IPS-18c (cell line): ENCODE measurements at regions not wholly inside any gene's neighbourhood (a gene's known extent, or its start where the extent isn't known, plus 50 kb on each side); places are given as distances from the start of the nearest gene placed in this dataset.

Experiments
- H3K4me3 ChIP-seq: 2 replicates; pipeline ENCODE4 v1.7.0; 2013; ENCODE audit warnings: low read depth, mild to moderate bottlenecking, low read length, moderate library complexity; ENCODE audit not compliant: insufficient read depth
- H3K9me3 ChIP-seq: one replicate; pipeline ENCODE4 v1.6.1; 2013; ENCODE audit warnings: mild to moderate bottlenecking, low read length, moderate library complexity; ENCODE audit not compliant: control insufficient read depth, insufficient read depth

- no peaks in the 10 kb centered on the region for H3K9me3 ChIP-seq
- no peak overlapping the region for H3K4me3 ChIP-seq
These were observed 147.5 kb downstream of the ACKR3 start for GRCh38 chr2:236717120-236717519.

- no peak overlapping the region for H3K4me3 ChIP-seq
These were observed 148.1 kb downstream of the ACKR3 start for GRCh38 chr2:236717729-236718128.

DNA sequence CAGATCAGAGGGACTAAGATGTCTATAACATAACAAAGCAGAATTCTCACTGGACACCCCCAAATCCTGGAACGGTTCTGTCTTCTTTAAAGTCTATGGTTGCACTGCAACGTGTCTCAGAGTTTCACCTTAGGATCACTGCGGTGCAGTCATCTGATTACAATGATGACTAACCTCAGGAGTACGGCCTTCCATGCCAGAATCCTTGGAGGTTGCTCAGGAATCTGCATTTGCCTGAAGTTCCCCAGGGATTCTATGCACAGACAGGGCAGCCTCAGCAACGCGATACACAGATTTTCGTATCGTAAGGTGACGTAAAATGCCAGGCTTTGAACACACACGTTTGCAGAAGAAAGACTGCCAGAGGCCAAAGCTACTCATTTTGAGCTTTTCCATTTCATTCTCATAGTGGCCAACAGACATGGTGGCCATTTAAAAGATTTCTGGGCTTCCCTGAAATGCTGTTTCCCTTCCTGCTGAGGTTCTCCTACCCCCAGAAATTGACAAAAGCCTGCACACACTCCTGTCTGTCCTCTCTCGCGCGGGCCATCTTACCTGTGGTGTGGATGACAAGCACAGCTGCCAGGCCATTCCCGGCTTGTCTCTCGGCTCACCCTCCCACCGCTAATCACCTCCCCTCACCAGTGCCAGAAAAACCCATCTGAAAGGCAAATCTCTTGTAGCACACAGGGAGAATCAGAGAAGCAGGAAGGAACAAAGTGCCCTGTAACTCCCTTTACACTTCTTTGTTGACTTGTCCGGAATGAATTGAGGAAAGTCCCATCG is 148.8 kb downstream of the ACKR3 start:
- Histone ChIP-seq H3K9me3 (no peaks in the 10 kb centered on the region), H3K4me3 (no peak overlapping the region)

More at GRCh38 chr2:236717729-236718128, 148.1 kb downstream of the ACKR3 start:
- H3K9me3 ChIP-seq = no peaks in the 10 kb centered on the region

- Histone ChIP-seq H3K9me3 (no peaks in the 10 kb centered on the region), H3K4me3 (no peak overlapping the region)
These were observed 149.6 kb downstream of the ACKR3 start for GRCh38 chr2:236719192-236719635.

GRCh38 chr2:236720974-236721540 is 151.4 kb downstream of the ACKR3 start:
- H3K4me3 ChIP-seq = no peak overlapping the region
- no peaks in the 10 kb centered on the region for H3K9me3 ChIP-seq

DNA sequence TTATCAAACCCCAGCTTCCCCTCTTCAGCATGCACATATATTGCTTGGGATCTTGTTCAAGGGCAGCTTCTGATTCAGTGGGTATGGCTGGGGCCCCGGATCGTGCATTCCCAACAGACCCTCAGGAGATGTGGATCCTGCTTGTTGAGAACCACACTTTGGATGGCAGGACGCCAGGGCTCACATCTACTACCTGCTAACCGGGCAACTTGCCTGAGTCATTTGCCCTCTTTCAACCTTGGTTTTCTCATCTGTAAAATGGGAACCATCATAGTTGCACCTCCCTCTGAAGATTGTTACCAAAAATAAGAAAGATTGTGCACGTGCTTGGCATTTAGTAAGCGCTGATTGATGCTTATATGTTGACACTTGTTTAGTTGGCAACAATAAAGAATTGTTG is 154.6 kb downstream of the ACKR3 start:
- no peaks in the 10 kb centered on the region for H3K9me3 ChIP-seq
- no peak overlapping the region for H3K4me3 ChIP-seq

GRCh38 chr2:236726701-236727450 is 157.3 kb downstream of the ACKR3 start:
- Histone ChIP-seq H3K9me3 (no peaks in the 10 kb centered on the region), H3K4me3 (no peak overlapping the region)

DNA sequence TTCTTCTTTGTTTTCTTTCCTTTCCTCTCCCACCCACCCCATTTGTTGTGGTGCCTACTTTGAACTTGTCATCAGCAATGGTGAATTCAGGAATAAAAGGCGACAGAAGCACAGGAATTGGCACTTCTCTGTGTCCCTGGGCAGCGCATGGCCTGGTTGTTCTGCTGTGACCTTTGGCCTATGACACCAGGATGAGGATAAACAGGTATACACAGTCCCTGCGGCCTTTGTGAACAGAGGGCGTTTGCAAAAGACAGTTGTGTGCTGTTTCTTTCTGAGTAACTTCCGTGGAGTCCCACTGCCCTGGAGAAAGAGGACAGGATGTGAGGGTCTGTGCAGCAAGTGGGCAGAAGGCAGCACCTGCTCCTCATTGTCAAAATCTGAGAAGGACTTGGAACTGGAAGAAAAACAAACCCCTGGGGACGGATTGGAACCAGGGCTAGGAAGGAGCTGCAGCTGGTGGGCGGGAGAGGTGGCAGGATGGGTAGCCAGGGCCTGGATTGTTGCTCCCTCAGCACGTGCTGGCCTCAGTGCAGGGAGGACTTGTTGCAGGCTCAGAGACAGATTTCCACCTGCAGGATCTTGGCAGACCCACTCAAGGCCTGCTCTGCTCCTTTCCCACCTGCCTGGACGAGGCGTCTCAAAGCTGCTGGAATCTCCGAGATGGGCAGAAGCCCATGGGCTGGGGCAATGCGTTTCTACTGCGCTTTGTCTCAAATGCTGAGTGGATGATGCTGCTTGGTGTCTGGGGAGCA is 159.5 kb downstream of the ACKR3 start:
- Histone ChIP-seq H3K4me3 (no peak overlapping the region), H3K9me3 (no peaks in the 10 kb centered on the region)

GRCh38 chr2:236730393-236730792 is 160.8 kb downstream of the ACKR3 start:
- H3K9me3 ChIP-seq = no peaks in the 10 kb centered on the region
- H3K4me3 ChIP-seq = no peak overlapping the region

GRCh38 chr2:236731767-236732580 is 162.3 kb downstream of the ACKR3 start:
- Histone ChIP-seq H3K9me3 (no peaks in the 10 kb centered on the region), H3K4me3 (no peak overlapping the region)

DNA sequence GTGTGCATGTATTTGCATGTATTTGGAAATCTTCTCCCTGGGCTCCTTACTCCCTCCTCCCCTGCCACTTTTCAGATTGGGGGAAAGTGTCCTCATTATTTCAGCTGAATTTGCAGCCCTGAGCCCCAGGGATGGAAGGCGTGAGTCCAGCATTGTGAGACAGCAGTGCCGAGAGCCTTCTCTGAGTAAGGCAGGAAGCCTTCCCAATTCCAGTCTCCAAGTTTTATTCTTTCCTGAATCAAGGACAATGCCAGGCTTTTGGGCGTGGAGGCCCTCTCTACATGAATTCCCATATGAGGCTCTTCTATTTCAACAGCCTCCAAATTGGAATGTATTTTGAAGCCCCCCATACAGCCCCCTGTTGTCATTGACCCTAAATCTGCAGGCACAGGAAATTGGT is 163.5 kb downstream of the ACKR3 start:
- Histone ChIP-seq H3K9me3 (no peaks in the 10 kb centered on the region), H3K4me3 (no peak overlapping the region)

DNA sequence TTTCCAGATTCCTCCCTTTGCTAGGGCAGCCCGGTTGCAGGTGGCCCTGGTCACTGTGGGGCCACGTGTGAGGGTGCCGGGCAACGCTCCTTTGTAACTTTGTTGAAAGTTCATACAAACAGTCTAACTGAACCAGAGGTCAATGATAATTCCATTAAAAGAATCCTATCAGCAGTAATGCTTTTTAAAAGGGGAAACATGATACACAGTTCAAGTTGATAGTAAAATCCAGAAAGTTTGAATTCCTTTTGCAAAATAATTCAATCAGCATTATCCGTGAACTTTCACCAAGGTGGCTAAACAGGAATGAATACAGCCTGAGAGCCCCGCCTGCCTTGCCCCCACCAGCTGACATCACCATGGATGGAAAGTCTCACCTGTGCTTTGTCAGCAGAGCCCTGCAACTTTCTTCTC is 166.2 kb downstream of the ACKR3 start:
- H3K4me3 ChIP-seq = no peak overlapping the region
- H3K9me3 ChIP-seq = no peaks in the 10 kb centered on the region

- Histone ChIP-seq H3K4me3 (no peak overlapping the region), H3K9me3 (no peaks in the 10 kb centered on the region)
These were observed 168.4 kb downstream of the ACKR3 start for GRCh38 chr2:236738030-236738429.

DNA sequence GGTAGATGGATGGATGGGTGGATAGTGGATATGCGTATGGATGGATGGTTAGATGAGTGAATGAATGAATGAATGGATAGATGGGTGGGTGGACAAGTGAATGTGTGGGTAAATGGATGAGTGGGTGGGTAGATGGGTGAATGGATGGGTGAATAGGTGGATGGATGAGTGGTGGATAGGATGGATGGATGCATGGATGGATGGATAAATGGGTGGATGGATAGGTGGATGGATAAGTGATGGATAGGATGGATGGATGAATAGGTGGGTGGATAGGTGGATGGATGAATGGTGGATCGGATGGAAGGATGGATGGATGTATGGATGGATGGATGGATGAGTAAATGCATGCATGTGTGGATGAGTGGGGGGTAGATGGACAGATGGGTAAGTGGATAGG is 169.3 kb downstream of the ACKR3 start:
- H3K9me3 ChIP-seq = no peaks in the 10 kb centered on the region
- no peak overlapping the region for H3K4me3 ChIP-seq

GRCh38 chr2:236739663-236740062 is 170.0 kb downstream of the ACKR3 start:
- Histone ChIP-seq H3K9me3 (no peaks in the 10 kb centered on the region), H3K4me3 (no peak overlapping the region)

GRCh38 chr2:236740506-236740905 is 170.9 kb downstream of the ACKR3 start:
- Histone ChIP-seq H3K4me3 (no peak overlapping the region), H3K9me3 (no peaks in the 10 kb centered on the region)
